ENCODE measurements at regions not wholly inside any gene's neighbourhood (a gene's known extent, or its start where the extent isn't known, plus 50 kb on each side); places are given as distances from the start of the nearest gene placed in this dataset.

DNA sequence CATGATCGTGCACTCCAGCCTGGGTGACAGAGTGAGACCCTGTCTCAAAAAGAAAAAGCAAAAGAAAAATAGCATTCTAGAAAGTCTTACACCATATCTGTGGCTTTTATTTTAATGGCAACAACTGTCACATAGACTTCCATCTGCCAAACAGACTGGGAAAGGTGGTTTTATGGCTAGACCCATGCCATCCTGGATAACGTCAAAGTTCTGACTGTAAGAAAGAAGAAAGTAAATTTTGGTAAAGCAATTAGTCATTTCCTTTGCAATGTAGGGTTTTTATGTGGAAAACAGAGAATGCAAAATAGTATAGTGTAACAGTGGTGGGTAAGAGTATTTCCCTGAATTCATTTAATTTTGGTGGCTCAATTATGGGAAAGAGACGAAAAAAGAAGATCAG lies 75.5 kb upstream of the BARX2 start:
- H3K9ac ChIP-seq, result no peak overlapping the region
- no peaks in the 10 kb centered on the region for H3K9me2 ChIP-seq (ENCODE audit: insufficient read depth)
- H3K4me2 ChIP-seq (ENCODE audit: unreplicated experiment), result no peak overlapping the region
- no peaks in the 10 kb centered on the region for H3F3A ChIP-seq (ENCODE audit: insufficient read depth)
- no peaks in the 10 kb centered on the region for H3K9me3 ChIP-seq (ENCODE audit: low read depth)
- H4K20me1 ChIP-seq (ENCODE audit: insufficient read depth), result no peaks in the 10 kb centered on the region
- in situ Hi-C loops (cut with MboI), result no loop called here
- no peak for TF ChIP-seq EZH2 (IDR thresholded peaks at IDR 0.05; ENCODE audit: insufficient read depth, poor library complexity, severe bottlenecking)
- no peak for TF ChIP-seq EZH2phosphoT487 (IDR thresholded peaks at IDR 0.05; ENCODE audit: insufficient read depth, low read depth)
- H3K27ac ChIP-seq, result no peak overlapping the region
- H3K4me1 ChIP-seq (ENCODE audit: insufficient read depth), result no peaks in the 10 kb centered on the region
- no peak for DNase-seq
- H3K36me3 ChIP-seq (ENCODE audit: low read depth), result no peaks in the 10 kb centered on the region
- WGBS, 2 experiments (ENCODE audit: low coverage in 1 of 2, low lambda C conversion rate in 2 of 2, missing lambda C conversion rate in 2 of 2), result 33 to 45% methylated on average over 3 of the region's 3 CpGs
- peaks cover 13% of the 10 kb centered on the region; the same call in 1 of the 2 replicates for H3K27me3 ChIP-seq (replicated peaks; ENCODE audit: insufficient read depth)
- H3K79me2 ChIP-seq (ENCODE audit: insufficient read depth), result no peaks in the 10 kb centered on the region
- no peak overlapping the region for H3K4me3 ChIP-seq
- H2AFZ ChIP-seq, result no peak overlapping the region

DNA sequence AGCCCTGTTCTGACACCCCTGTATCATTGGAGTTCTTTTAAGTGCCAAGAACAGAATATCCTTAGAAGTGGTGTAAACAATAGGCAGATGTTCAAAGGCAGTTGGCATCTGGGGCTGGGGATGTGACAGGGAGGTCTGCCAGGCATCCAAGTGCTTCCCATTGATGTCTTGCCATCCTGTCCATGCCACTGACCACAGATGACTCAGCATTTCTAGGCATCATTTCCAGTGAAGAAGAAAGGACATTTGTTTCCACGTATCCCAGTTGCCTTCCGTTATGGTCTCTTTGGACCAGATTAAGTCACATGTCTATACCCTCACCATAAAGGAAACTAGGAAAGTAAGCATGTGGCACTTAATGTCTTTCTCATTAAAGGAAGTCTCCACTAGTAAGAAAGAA lies 76.7 kb upstream of the BARX2 start:
- in situ Hi-C loops (cut with MboI), result no loop called here
- Histone ChIP-seq H3F3A (ENCODE audit: insufficient read depth) (no peaks in the 10 kb centered on the region), H3K4me2 (ENCODE audit: unreplicated experiment) (no peak overlapping the region), H3K9me3 (ENCODE audit: low read depth) (no peaks in the 10 kb centered on the region), H2AFZ (no peak overlapping the region), H3K4me3 (no peak overlapping the region), H4K20me1 (ENCODE audit: insufficient read depth) (no peaks in the 10 kb centered on the region), H3K9ac (no peak overlapping the region), H3K79me2 (ENCODE audit: insufficient read depth) (no peaks in the 10 kb centered on the region), H3K4me1 (ENCODE audit: insufficient read depth) (no peaks in the 10 kb centered on the region), H3K36me3 (ENCODE audit: low read depth) (no peaks in the 10 kb centered on the region), H3K27me3 (replicated peaks; ENCODE audit: insufficient read depth) (peaks cover 18% of the 10 kb centered on the region; the same call in 1 of the 2 replicates), H3K27ac (no peak overlapping the region), H3K9me2 (ENCODE audit: insufficient read depth) (no peaks in the 10 kb centered on the region)
- WGBS, 2 experiments (ENCODE audit: low coverage in 1 of 2, low lambda C conversion rate in 2 of 2, missing lambda C conversion rate in 2 of 2), result 31 to 47% methylated on average over 2 of the region's 2 CpGs
- no peak for TF ChIP-seq EZH2 (IDR thresholded peaks at IDR 0.05; ENCODE audit: insufficient read depth, poor library complexity, severe bottlenecking)
- no peak for TF ChIP-seq EZH2phosphoT487 (IDR thresholded peaks at IDR 0.05; ENCODE audit: insufficient read depth, low read depth)
- DNase-seq, result no peak

DNA sequence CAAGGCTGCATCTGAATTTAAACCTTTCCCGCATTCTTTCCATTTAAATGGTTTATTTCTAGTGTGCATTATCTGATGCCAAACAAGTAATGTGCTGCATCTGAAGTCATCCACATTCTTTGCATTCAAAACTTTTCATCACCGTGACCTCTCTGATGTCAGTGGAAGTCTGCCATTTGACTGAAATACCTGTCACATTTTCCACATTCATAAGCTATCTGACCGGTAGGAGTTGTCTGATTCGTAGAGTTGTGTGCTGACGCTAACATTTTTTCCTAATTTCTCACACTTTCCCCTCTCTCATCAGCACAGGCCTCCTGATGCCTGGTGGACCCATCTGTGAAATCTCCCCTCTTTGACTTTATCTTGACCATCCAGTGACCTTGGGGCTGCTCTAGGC lies 79.9 kb upstream of the BARX2 start:
- DNase-seq, result peak; percentile 37
- no peaks in the 10 kb centered on the region for H3K9me2 ChIP-seq (ENCODE audit: insufficient read depth)
- no peaks in the 10 kb centered on the region for H3F3A ChIP-seq (ENCODE audit: insufficient read depth)
- no peak overlapping the region for H3K4me3 ChIP-seq
- no peaks in the 10 kb centered on the region for H3K36me3 ChIP-seq (ENCODE audit: low read depth)
- H3K9ac ChIP-seq, result no peak overlapping the region
- H2AFZ ChIP-seq, result no peak overlapping the region
- no peaks in the 10 kb centered on the region for H3K79me2 ChIP-seq (ENCODE audit: insufficient read depth)
- no peaks in the 10 kb centered on the region for H4K20me1 ChIP-seq (ENCODE audit: insufficient read depth)
- no peaks in the 10 kb centered on the region for H3K4me1 ChIP-seq (ENCODE audit: insufficient read depth)
- in situ Hi-C loops (cut with MboI), result no loop called here
- 67 to 72% methylated on average over 5 of the region's 5 CpGs for WGBS, 2 experiments (ENCODE audit: low coverage in 1 of 2, low lambda C conversion rate in 2 of 2, missing lambda C conversion rate in 2 of 2)
- H3K27me3 ChIP-seq (replicated peaks; ENCODE audit: insufficient read depth), result 0 out of 2 replicates have a peak, but pooled peaks cover 24% of the 10 kb centered on the region
- no peaks in the 10 kb centered on the region for H3K9me3 ChIP-seq (ENCODE audit: low read depth)
- H3K4me2 ChIP-seq (ENCODE audit: unreplicated experiment), result no peak overlapping the region
- no peak for TF ChIP-seq EZH2 (IDR thresholded peaks at IDR 0.05; ENCODE audit: insufficient read depth, poor library complexity, severe bottlenecking)
- no peak for TF ChIP-seq EZH2phosphoT487 (IDR thresholded peaks at IDR 0.05; ENCODE audit: insufficient read depth, low read depth)
- no peak overlapping the region for H3K27ac ChIP-seq

DNA sequence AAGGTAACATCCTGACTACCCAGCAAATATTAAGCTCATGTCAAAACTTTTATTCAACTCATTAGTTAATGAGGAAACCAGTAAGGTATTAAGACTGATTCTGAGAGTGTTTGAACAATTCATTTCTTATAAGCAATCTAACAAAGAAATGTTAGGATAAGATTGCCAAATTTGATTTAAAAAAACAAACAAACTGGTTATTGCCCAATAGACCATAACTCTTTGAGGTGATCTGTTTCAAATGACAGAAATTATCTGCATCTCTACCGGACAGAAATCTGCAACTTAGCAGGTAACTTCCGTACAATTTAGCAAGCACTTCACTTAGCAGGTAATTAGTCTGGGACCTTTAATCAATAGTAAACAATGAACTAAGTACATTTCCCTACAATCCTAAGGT lies 82.9 kb upstream of the BARX2 start:
- H3K9ac ChIP-seq, result no peak overlapping the region
- H3K27ac ChIP-seq, result no peak overlapping the region
- no peak for TF ChIP-seq EZH2 (IDR thresholded peaks at IDR 0.05; ENCODE audit: insufficient read depth, poor library complexity, severe bottlenecking)
- TF ChIP-seq EZH2phosphoT487 (IDR thresholded peaks at IDR 0.05; ENCODE audit: insufficient read depth, low read depth), result no peak
- 0 out of 2 replicates have a peak, but pooled peaks cover 22% of the 10 kb centered on the region for H3K27me3 ChIP-seq (replicated peaks; ENCODE audit: insufficient read depth)
- H3K36me3 ChIP-seq (ENCODE audit: low read depth), result no peaks in the 10 kb centered on the region
- no peaks in the 10 kb centered on the region for H4K20me1 ChIP-seq (ENCODE audit: insufficient read depth)
- H3K4me3 ChIP-seq, result no peak overlapping the region
- H3K79me2 ChIP-seq (ENCODE audit: insufficient read depth), result no peaks in the 10 kb centered on the region
- 45 to 49% methylated on average over 2 of the region's 2 CpGs for WGBS, 2 experiments (ENCODE audit: low coverage in 1 of 2, low lambda C conversion rate in 2 of 2, missing lambda C conversion rate in 2 of 2)
- H3F3A ChIP-seq (ENCODE audit: insufficient read depth), result no peaks in the 10 kb centered on the region
- no peaks in the 10 kb centered on the region for H3K4me1 ChIP-seq (ENCODE audit: insufficient read depth)
- in situ Hi-C loops (cut with MboI), result no loop called here
- no peaks in the 10 kb centered on the region for H3K9me3 ChIP-seq (ENCODE audit: low read depth)
- no peak overlapping the region for H3K4me2 ChIP-seq (ENCODE audit: unreplicated experiment)
- DNase-seq, result no peak
- no peak overlapping the region for H2AFZ ChIP-seq
- no peaks in the 10 kb centered on the region for H3K9me2 ChIP-seq (ENCODE audit: insufficient read depth)

DNA sequence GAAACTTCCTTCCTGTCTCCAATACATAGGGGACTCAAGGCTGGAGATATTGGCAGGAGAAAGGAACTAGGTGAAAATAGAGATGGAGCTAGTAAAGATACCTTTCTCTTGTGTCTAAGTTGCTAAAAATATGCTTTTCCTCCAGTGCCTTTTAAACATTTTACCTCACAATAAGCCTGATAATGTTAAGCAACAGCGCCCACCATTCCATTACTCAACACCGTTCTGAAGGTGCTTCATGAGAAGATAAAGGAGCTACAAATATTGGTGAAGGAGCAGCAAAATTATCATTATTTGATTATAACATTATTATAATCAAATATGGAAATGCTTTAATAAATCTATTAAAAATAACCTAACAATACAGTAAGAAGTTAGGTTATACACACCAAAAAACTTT lies 83.6 kb upstream of the BARX2 start:
- no peak overlapping the region for H3K27ac ChIP-seq
- no peak for DNase-seq
- no peaks in the 10 kb centered on the region for H3K79me2 ChIP-seq (ENCODE audit: insufficient read depth)
- no peaks in the 10 kb centered on the region for H3K36me3 ChIP-seq (ENCODE audit: low read depth)
- H3K4me2 ChIP-seq (ENCODE audit: unreplicated experiment), result no peak overlapping the region
- H3K4me1 ChIP-seq (ENCODE audit: insufficient read depth), result no peaks in the 10 kb centered on the region
- H4K20me1 ChIP-seq (ENCODE audit: insufficient read depth), result no peaks in the 10 kb centered on the region
- no peak overlapping the region for H3K4me3 ChIP-seq
- H2AFZ ChIP-seq, result no peak overlapping the region
- H3K9ac ChIP-seq, result no peak overlapping the region
- H3K9me2 ChIP-seq (ENCODE audit: insufficient read depth), result no peaks in the 10 kb centered on the region
- 96% methylated on average over 2 of the region's 2 CpGs for WGBS, 2 experiments (ENCODE audit: low coverage in 1 of 2, low lambda C conversion rate in 2 of 2, missing lambda C conversion rate in 2 of 2)
- no peak for TF ChIP-seq EZH2 (IDR thresholded peaks at IDR 0.05; ENCODE audit: insufficient read depth, poor library complexity, severe bottlenecking)
- TF ChIP-seq EZH2phosphoT487 (IDR thresholded peaks at IDR 0.05; ENCODE audit: insufficient read depth, low read depth), result no peak
- in situ Hi-C loops (cut with MboI), result no loop called here
- H3K27me3 ChIP-seq (replicated peaks; ENCODE audit: insufficient read depth), result 0 out of 2 replicates have a peak, but pooled peaks cover 22% of the 10 kb centered on the region
- no peaks in the 10 kb centered on the region for H3F3A ChIP-seq (ENCODE audit: insufficient read depth)
- H3K9me3 ChIP-seq (ENCODE audit: low read depth), result no peaks in the 10 kb centered on the region
